K562 (cell line): ENCODE measurements at regions not wholly inside any gene's neighbourhood (a gene's known extent, or its start where the extent isn't known, plus 50 kb on each side); places are given as distances from the start of the nearest gene placed in this dataset.

Source experiments
- ATAC-seq: fragments of 200-7000 bp; cut with Tn5 transposase; 3 replicates; pipeline ENCODE4 v1.9.1; 2020; ENCODE audit warnings: moderate library complexity
- BruUV-seq: library from RNA; stranded (reverse); fragments of 400-500 nt; replicated peaks from 2 replicates; lab custom pipeline; 2021; lab: Mats Ljungman, UMichigan
- CTCF ChIA-PET: fragments of 300-600 bp; formaldehyde crosslinking; extraction: SDS; loops from one replicate; lab custom pipeline; 2021; ENCODE audit warnings: low intra/inter-chr PET ratio; lab: Yijun Ruan, JAX
- POLR2A ChIA-PET: fragments of 300-600, 350-650 bp; sonication (Branson Sonifier 250); formaldehyde crosslinking; extraction: SDS; loops from one replicate; lab custom pipeline; 2021; ENCODE audit warnings: antibody characterized with exemption, inconsistent platforms; lab: Yijun Ruan, JAX
- DNase-seq, 4 experiments: peaks; one replicate each; pipeline versions ENCODE4 v3.0.0 to v3.0.0-alpha.2; 2011 to 2018; ENCODE audit warnings: low spot score in 3 of 4, mixed read lengths in 3 of 4; ENCODE audit errors: extremely low read depth in 1 of 4
- FAIRE-seq: peaks from 2 replicates; lab custom pipeline; 2011; peaks lifted over from hg19 to GRCh38; lab: Jason Lieb, UNC
- H2AFZ ChIP-seq: 2 replicates; pipeline ENCODE4 v1.6.0; 2011; ENCODE audit warnings: low read depth, low read length, control low read depth, inconsistent platforms
- H3K27ac ChIP-seq: fragments of 200-600 bp; 3 replicates; pipeline ENCODE4 v1.8.0; 2011; ENCODE audit warnings: low read depth, mild to moderate bottlenecking, control low read depth, inconsistent platforms, low read length, moderate library complexity, mixed read lengths; ENCODE audit errors: extremely low read depth
- H3K27me3 ChIP-seq, 2 experiments: fragments of 300-600 bp in 1 of 2; 2 replicates in 1 of 2; 3 replicates in 1 of 2; pipeline versions ENCODE4 v1.6.0 to v1.8.0; 2011; ENCODE audit warnings: inconsistent platforms in 2 of 2, low read length in 2 of 2, mild to moderate bottlenecking in 1 of 2, mixed read lengths in 1 of 2, moderate library complexity in 1 of 2; ENCODE audit not compliant: control insufficient read depth in 2 of 2, insufficient read depth in 2 of 2
- H3K36me3 ChIP-seq: fragments of 300-600 bp; 3 replicates; pipeline ENCODE4 v1.8.0; 2011; ENCODE audit warnings: mild to moderate bottlenecking, low read length, inconsistent platforms; ENCODE audit not compliant: control insufficient read depth, insufficient read depth
- H3K4me1 ChIP-seq, 2 experiments: fragments of 200-600 bp in 1 of 2; replicated peaks in 1 of 2; 2 replicates in 1 of 2; 3 replicates in 1 of 2; pipeline versions ENCODE4 v1.5.1 to v1.8.0; 2011; ENCODE audit warnings: inconsistent platforms in 2 of 2, low read length in 2 of 2, mild to moderate bottlenecking in 1 of 2, mixed read lengths in 1 of 2, moderate library complexity in 1 of 2; ENCODE audit not compliant: control insufficient read depth in 2 of 2, insufficient read depth in 2 of 2
- H3K4me2 ChIP-seq: 2 replicates; pipeline ENCODE4 v1.6.1; 2011; ENCODE audit warnings: low read length, control low read depth, inconsistent platforms, mixed read lengths; ENCODE audit not compliant: insufficient read depth
- H3K4me3 ChIP-seq: fragments of 200-600 bp; sonication (generic), shearing (Covaris generic); 2 replicates; pipeline ENCODE4 v1.5.1; 2016; ENCODE audit warnings: control low read depth, inconsistent platforms
- H3K79me2 ChIP-seq: fragments of 200-600 bp; 3 replicates; pipeline ENCODE4 v1.8.0; 2011; ENCODE audit warnings: low read length, inconsistent platforms; ENCODE audit not compliant: control insufficient read depth, insufficient read depth
- H3K9ac ChIP-seq, 2 experiments: 2 replicates each; pipeline versions ENCODE4 v1.6.0 to v1.6.1; 2011; ENCODE audit warnings: low read depth in 2 of 2, low read length in 2 of 2, control low read depth in 1 of 2, inconsistent platforms in 1 of 2, mild to moderate bottlenecking in 1 of 2, mixed read lengths in 1 of 2; ENCODE audit not compliant: insufficient read depth in 1 of 2
- H3K9me1 ChIP-seq: one replicate; pipeline ENCODE4 v1.6.0; 2011; ENCODE audit warnings: inconsistent platforms, mild to moderate bottlenecking, low read length, moderate library complexity; ENCODE audit not compliant: control insufficient read depth, insufficient read depth
- H3K9me3 ChIP-seq: replicated peaks from 2 replicates; pipeline ENCODE4 v1.5.1; 2011; ENCODE audit warnings: low read depth, low read length, inconsistent platforms; ENCODE audit not compliant: control insufficient read depth, insufficient read depth
- H4K20me1 ChIP-seq: replicated peaks from 2 replicates; pipeline ENCODE4 v1.6.1; 2011; ENCODE audit warnings: low read length, inconsistent platforms, mixed read lengths; ENCODE audit not compliant: control insufficient read depth, insufficient read depth
- BRD4 ChIP-seq: fragments of 200-600 bp; sonication (generic); IDR thresholded peaks from 2 replicates; pipeline ENCODE4 v1.6.1; 2017; ENCODE audit warnings: inconsistent platforms
- ESRRA ChIP-seq: fragments of 450-650 bp; IDR thresholded peaks from 2 replicates; pipeline ENCODE4 v1.6.1; 2014; ENCODE audit warnings: low read depth, mild to moderate bottlenecking, moderate library complexity, borderline replicate concordance
- FOXA3 ChIP-seq, 2 experiments: fragments of 450-650 bp in 1 of 2; sonication (generic) in 1 of 2; formaldehyde crosslinking; IDR thresholded peaks in 1 of 2; conservative IDR thresholded peaks in 1 of 2; 2 replicates each; pipeline versions ENCODE4 v1.4.0 to v1.8.0; 2020 to 2022; ENCODE audit warnings: mild to moderate bottlenecking in 2 of 2, missing genetic modification reagents in 1 of 2
- FOXJ2 ChIP-seq: fragments of 200-800 bp; sonication (Bioruptor generic); IDR thresholded peaks from 2 replicates; pipeline ENCODE4 v1.6.1; 2016; ENCODE audit warnings: missing genetic modification characterization, missing compliant biosample characterization
- GABPB2 ChIP-seq: fragments of 250-450 bp; sonication (Bioruptor Pico); conservative IDR thresholded peaks from 2 replicates; pipeline ENCODE4 v1.5.1; 2021; ENCODE audit warnings: mild to moderate bottlenecking
- GTF2E2 ChIP-seq: fragments of 200-800 bp; sonication (Bioruptor generic); IDR thresholded peaks from 2 replicates; pipeline ENCODE4 v1.6.1; 2016; ENCODE audit warnings: missing genetic modification characterization, missing compliant biosample characterization
- HEY1 ChIP-seq: fragments of 250-450 bp; sonication (Bioruptor Pico); IDR thresholded peaks from 2 replicates; pipeline ENCODE4 v1.5.0; 2020; ENCODE audit warnings: mild to moderate bottlenecking, moderate library complexity, borderline replicate concordance
- JUNB ChIP-seq: fragments of 450-650 bp; formaldehyde crosslinking; conservative IDR thresholded peaks from 2 replicates; pipeline ENCODE4 v1.4.0; 2020; ENCODE audit warnings: mild to moderate bottlenecking
- LEF1 ChIP-seq: fragments of 450-650 bp; IDR thresholded peaks from 2 replicates; pipeline ENCODE4 v1.6.1; 2016; ENCODE audit warnings: mild to moderate bottlenecking
- MCM2 ChIP-seq: fragments of 450-650 bp; IDR thresholded peaks from 2 replicates; pipeline ENCODE4 v1.6.1; 2017; ENCODE audit warnings: low read depth, mild to moderate bottlenecking
- MTF1 ChIP-seq: fragments of 250-450 bp; sonication (Bioruptor Pico); IDR thresholded peaks from 2 replicates; pipeline ENCODE4 v1.9.0; 2021; ENCODE audit warnings: moderate library complexity, mild to moderate bottlenecking, inconsistent platforms, borderline replicate concordance
- RBM39 ChIP-seq: fragments of 200-400 bp; formaldehyde crosslinking; optimal IDR thresholded peaks from 2 replicates; pipeline ENCODE3; 2018; ENCODE audit warnings: low read depth, low read length
- SETDB1 ChIP-seq: IDR thresholded peaks from one replicate; pipeline ENCODE4 v1.6.1; 2012; ENCODE audit warnings: low read length, control low read depth, inconsistent platforms
- SMARCE1 ChIP-seq: fragments of 450-650 bp; IDR thresholded peaks from 2 replicates; pipeline ENCODE4 v1.7.1; 2016; ENCODE audit warnings: mild to moderate bottlenecking
- TARDBP ChIP-seq: fragments of 450-650 bp; IDR thresholded peaks from 2 replicates; pipeline ENCODE4 v1.6.1; 2016
- ZNF146 ChIP-seq: IDR thresholded peaks from one replicate; pipeline ENCODE4 v1.6.1; 2018; ENCODE audit warnings: missing compliant biosample characterization; ENCODE audit not compliant: unreplicated experiment
- ZNF324 ChIP-seq: fragments of 250-450 bp; sonication (Bioruptor Pico); IDR thresholded peaks from 2 replicates; pipeline ENCODE4 v1.4.0; 2020; ENCODE audit warnings: mild to moderate bottlenecking
- WGBS: fragments of 100-300 bp; shearing (Covaris generic); methylation state at CpG from one replicate; pipeline ENCODE4 v1.1.6; 2016; ENCODE audit warnings: low coverage, mixed read lengths; ENCODE audit not compliant: insufficient coverage; ENCODE audit errors: missing lambda C conversion rate; 5-methylcytosine and 5-hydroxymethylcytosine counted together
- in situ Hi-C: fragments of 300-500 bp; cut with MboI; formaldehyde crosslinking; loops from 4 replicates; pipeline ENCODE4 v1.15.0; 2018; ENCODE audit warnings: inconsistent platforms, mixed read lengths
- intact Hi-C: fragments of 100-400 bp; cut with micrococcal nuclease; formaldehyde crosslinking; loops from 2 replicates; pipeline ENCODE4 v1.14.2; 2022
- TF ChIP-seq, protein P1 (sequence below): IDR thresholded peaks from 2 replicates; pipeline ENCODE4 v1.6.1; 2011; ENCODE audit warnings: borderline replicate concordance, low read depth, mild to moderate bottlenecking, moderate library complexity, low read length; ENCODE audit not compliant: insufficient read depth, poor library complexity, severe bottlenecking
- TF ChIP-seq, protein P2 (sequence below): fragments of 450-650 bp; IDR thresholded peaks from 2 replicates; pipeline ENCODE4 v1.6.1; 2014; ENCODE audit warnings: low read depth, mild to moderate bottlenecking, moderate library complexity, borderline replicate concordance
- TF ChIP-seq, protein P3 (sequence below): sonication (generic); formaldehyde crosslinking; IDR thresholded peaks from 2 replicates; pipeline ENCODE4 v1.8.1; 2023; ENCODE audit warnings: mild to moderate bottlenecking, missing genetic modification reagents

DNA sequence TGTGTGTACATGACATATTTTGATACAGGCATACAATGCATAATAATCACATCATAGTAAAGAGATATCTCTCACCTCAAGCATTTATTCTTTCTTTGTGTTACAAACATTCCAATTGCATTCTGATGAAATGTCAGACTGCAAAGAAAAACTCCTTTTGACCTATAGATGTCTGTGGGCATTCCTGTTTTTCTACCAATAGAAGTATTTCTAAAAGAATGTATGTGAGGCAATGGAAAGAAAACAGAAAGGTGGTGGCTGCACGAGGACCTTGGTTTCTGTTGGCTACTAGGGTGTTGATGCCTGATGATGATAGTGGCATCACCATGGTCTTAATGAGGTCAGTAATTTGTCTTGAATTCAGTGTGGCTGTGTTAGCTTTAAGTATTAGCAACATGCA, 137.0 kb upstream of the ANO3 start:
- Histone ChIP-seq H2AFZ (no peak overlapping the region), H3K27ac (no peak overlapping the region), H3K9me3 (no peaks in the 10 kb centered on the region; the same call in 1 of the 2 replicates), H3K4me2 (no peak overlapping the region), H3K27me3 (no peaks in the 10 kb centered on the region), H3K36me3 (no peaks in the 10 kb centered on the region), H3K4me1 (no peaks in the 10 kb centered on the region), H4K20me1 (no peaks in the 10 kb centered on the region), H3K9me1 (no peaks in the 10 kb centered on the region), H3K9ac (no peak overlapping the region), H3K4me3 (no peak overlapping the region)
- 0% methylated on average over 1 of the region's 1 CpG for WGBS
- BruUV-seq: no TSS peak
- ChIA-PET POLR2A (no interaction called here), CTCF (no interaction called here)
- ATAC-seq (no peak), DNase-seq (no peak), FAIRE-seq (no peak)
- intact Hi-C loops: no loop called here
- TF ChIP-seq GABPB2 (no peak), ESRRA (no peak), HEY1 (CRISPR knock-in tag) (no peak), TARDBP (no peak), ZNF324 (CRISPR knock-in tag) (no peak), GTF2E2 (tag) (no peak), FOXA3 (CRISPR knock-in tag; conservative IDR thresholded peaks at IDR 0.05 in 1 of 2, IDR thresholded peaks at IDR 0.05 in 1 of 2) (no peak), LEF1 (no peak), RBM39 (no peak), FOXJ2 (no peak), SETDB1 (no peak), SMARCE1 (no peak), MCM2 (no peak), MTF1 (CRISPR knock-in tag) (no peak), JUNB (CRISPR knock-in tag) (no peak), BRD4 (no peak), ZNF146 (CRISPR knock-in tag) (no peak)
- TF ChIP-seq, protein P1, sequence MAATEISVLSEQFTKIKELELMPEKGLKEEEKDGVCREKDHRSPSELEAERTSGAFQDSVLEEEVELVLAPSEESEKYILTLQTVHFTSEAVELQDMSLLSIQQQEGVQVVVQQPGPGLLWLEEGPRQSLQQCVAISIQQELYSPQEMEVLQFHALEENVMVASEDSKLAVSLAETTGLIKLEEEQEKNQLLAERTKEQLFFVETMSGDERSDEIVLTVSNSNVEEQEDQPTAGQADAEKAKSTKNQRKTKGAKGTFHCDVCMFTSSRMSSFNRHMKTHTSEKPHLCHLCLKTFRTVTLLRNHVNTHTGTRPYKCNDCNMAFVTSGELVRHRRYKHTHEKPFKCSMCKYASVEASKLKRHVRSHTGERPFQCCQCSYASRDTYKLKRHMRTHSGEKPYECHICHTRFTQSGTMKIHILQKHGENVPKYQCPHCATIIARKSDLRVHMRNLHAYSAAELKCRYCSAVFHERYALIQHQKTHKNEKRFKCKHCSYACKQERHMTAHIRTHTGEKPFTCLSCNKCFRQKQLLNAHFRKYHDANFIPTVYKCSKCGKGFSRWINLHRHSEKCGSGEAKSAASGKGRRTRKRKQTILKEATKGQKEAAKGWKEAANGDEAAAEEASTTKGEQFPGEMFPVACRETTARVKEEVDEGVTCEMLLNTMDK: no peak
- TF ChIP-seq, protein P2, sequence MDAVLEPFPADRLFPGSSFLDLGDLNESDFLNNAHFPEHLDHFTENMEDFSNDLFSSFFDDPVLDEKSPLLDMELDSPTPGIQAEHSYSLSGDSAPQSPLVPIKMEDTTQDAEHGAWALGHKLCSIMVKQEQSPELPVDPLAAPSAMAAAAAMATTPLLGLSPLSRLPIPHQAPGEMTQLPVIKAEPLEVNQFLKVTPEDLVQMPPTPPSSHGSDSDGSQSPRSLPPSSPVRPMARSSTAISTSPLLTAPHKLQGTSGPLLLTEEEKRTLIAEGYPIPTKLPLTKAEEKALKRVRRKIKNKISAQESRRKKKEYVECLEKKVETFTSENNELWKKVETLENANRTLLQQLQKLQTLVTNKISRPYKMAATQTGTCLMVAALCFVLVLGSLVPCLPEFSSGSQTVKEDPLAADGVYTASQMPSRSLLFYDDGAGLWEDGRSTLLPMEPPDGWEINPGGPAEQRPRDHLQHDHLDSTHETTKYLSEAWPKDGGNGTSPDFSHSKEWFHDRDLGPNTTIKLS: no peak
- TF ChIP-seq, protein P3, sequence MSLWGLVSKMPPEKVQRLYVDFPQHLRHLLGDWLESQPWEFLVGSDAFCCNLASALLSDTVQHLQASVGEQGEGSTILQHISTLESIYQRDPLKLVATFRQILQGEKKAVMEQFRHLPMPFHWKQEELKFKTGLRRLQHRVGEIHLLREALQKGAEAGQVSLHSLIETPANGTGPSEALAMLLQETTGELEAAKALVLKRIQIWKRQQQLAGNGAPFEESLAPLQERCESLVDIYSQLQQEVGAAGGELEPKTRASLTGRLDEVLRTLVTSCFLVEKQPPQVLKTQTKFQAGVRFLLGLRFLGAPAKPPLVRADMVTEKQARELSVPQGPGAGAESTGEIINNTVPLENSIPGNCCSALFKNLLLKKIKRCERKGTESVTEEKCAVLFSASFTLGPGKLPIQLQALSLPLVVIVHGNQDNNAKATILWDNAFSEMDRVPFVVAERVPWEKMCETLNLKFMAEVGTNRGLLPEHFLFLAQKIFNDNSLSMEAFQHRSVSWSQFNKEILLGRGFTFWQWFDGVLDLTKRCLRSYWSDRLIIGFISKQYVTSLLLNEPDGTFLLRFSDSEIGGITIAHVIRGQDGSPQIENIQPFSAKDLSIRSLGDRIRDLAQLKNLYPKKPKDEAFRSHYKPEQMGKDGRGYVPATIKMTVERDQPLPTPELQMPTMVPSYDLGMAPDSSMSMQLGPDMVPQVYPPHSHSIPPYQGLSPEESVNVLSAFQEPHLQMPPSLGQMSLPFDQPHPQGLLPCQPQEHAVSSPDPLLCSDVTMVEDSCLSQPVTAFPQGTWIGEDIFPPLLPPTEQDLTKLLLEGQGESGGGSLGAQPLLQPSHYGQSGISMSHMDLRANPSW (CRISPR knock-in tag): no peak
- TF ChIP-seq, all 486 proteins: peak for 0
- in situ Hi-C loops: no loop called here
- H3K79me2 ChIP-seq: no peaks in the 10 kb centered on the region
